Liver (tissue), 8 donors: ENCODE measurements at regions not wholly inside any gene's neighbourhood (a gene's known extent, or its start where the extent isn't known, plus 50 kb on each side); places are given as distances from the start of the nearest gene placed in this dataset.

Experiments used
- DNase-seq: peaks from one replicate; pipeline ENCODE4 v3.0.0-alpha.2; 2017; ENCODE audit warnings: low spot score
- H3K27ac ChIP-seq, 2 donors: one replicate each; pipeline ENCODE4 v1.7.0; 2013; ENCODE audit warnings: inconsistent platforms in 2 of 2, low read length in 2 of 2, control low read depth in 1 of 2, low read depth in 1 of 2, mild to moderate bottlenecking in 1 of 2
- H3K27me3 ChIP-seq, 4 donors: one replicate each; pipeline versions ENCODE4 v1.6.1 to v1.7.0; 2013; ENCODE audit warnings: low read length in 3 of 4, inconsistent platforms in 1 of 4, mild to moderate bottlenecking in 1 of 4, moderate library complexity in 1 of 4; ENCODE audit not compliant: control insufficient read depth in 4 of 4, insufficient read depth in 4 of 4
- H3K36me3 ChIP-seq, 4 donors: one replicate each; pipeline versions ENCODE4 v1.6.1 to v1.7.0; 2013; ENCODE audit warnings: low read length in 3 of 4, mild to moderate bottlenecking in 3 of 4, low read depth in 1 of 4, moderate library complexity in 1 of 4; ENCODE audit not compliant: control insufficient read depth in 4 of 4, insufficient read depth in 3 of 4
- H3K4me1 ChIP-seq, 4 donors: one replicate each; pipeline versions ENCODE4 v1.6.1 to v1.7.0; 2013; ENCODE audit warnings: low read length in 3 of 4, mild to moderate bottlenecking in 3 of 4, moderate library complexity in 1 of 4; ENCODE audit not compliant: control insufficient read depth in 4 of 4, insufficient read depth in 4 of 4
- H3K4me3 ChIP-seq, 3 donors: one replicate each; pipeline versions ENCODE4 v1.6.1 to v1.7.0; 2013; ENCODE audit warnings: low read length in 3 of 3, control low read depth in 1 of 3, low read depth in 1 of 3, mild to moderate bottlenecking in 1 of 3
- H3K9ac ChIP-seq, 2 donors: one replicate each; pipeline ENCODE4 v1.7.0; 2013; ENCODE audit warnings: low read length in 2 of 2, mild to moderate bottlenecking in 2 of 2, moderate library complexity in 2 of 2, control low read depth in 1 of 2, low read depth in 1 of 2
- H3K9me3 ChIP-seq, 4 donors: one replicate each; pipeline versions ENCODE4 v1.6.1 to v1.7.0; 2013; ENCODE audit warnings: low read length in 3 of 4; ENCODE audit not compliant: control insufficient read depth in 4 of 4
- EGR1 ChIP-seq, 2 donors: IDR thresholded peaks; 2 replicates each; pipeline ENCODE4 v1.6.1; 2016 to 2018; ENCODE audit warnings: antibody characterized with exemption in 2 of 2, low read depth in 2 of 2
- FOXA1 ChIP-seq: IDR thresholded peaks from 2 replicates; pipeline ENCODE4 v1.6.1; 2016; ENCODE audit warnings: antibody characterized with exemption
- FOXA2 ChIP-seq: IDR thresholded peaks from 2 replicates; pipeline ENCODE4 v1.6.1; 2016; ENCODE audit warnings: antibody characterized with exemption
- GABPA ChIP-seq, 2 donors: IDR thresholded peaks in 1 of 2; conservative IDR thresholded peaks in 1 of 2; 2 replicates each; pipeline ENCODE4 v1.6.1; 2016; ENCODE audit warnings: antibody characterized with exemption in 2 of 2, mild to moderate bottlenecking in 1 of 2, moderate library complexity in 1 of 2
- HNF4A ChIP-seq, 2 donors: conservative IDR thresholded peaks; 2 replicates each; pipeline ENCODE4 v1.6.1; 2016; ENCODE audit warnings: antibody characterized with exemption in 2 of 2, mild to moderate bottlenecking in 2 of 2
- HNF4G ChIP-seq: IDR thresholded peaks from 2 replicates; pipeline ENCODE4 v1.6.1; 2016; ENCODE audit warnings: antibody characterized with exemption
- JUND ChIP-seq, 2 donors: IDR thresholded peaks; 2 replicates each; pipeline ENCODE4 v1.6.1; 2016; ENCODE audit warnings: antibody characterized with exemption in 2 of 2
- NR2F2 ChIP-seq: IDR thresholded peaks from 2 replicates; pipeline ENCODE4 v1.6.1; 2016; ENCODE audit warnings: antibody characterized with exemption
- RAD21 ChIP-seq, 2 donors: IDR thresholded peaks; 2 replicates each; pipeline ENCODE4 v1.6.1; 2016; ENCODE audit warnings: antibody characterized with exemption in 2 of 2, mild to moderate bottlenecking in 2 of 2
- SP1 ChIP-seq: IDR thresholded peaks from 2 replicates; pipeline ENCODE4 v1.6.1; 2018; ENCODE audit warnings: antibody characterized with exemption, mild to moderate bottlenecking
- YY1 ChIP-seq: IDR thresholded peaks from 2 replicates; pipeline ENCODE4 v1.6.1; 2016; ENCODE audit warnings: antibody characterized with exemption, mild to moderate bottlenecking
- WGBS: extraction: QIAGEN DNeasy Blood & Tissue Kit; methylation state at CpG from one replicate; pipeline ENCODE4 v1.1.7; 2013; 5-methylcytosine and 5-hydroxymethylcytosine counted together
- TF ChIP-seq, protein P1 (sequence below): IDR thresholded peaks from 2 replicates; pipeline ENCODE4 v1.6.1; 2016; ENCODE audit warnings: antibody characterized with exemption, mild to moderate bottlenecking
- TF ChIP-seq, protein P2 (sequence below): fragments of 150-350 bp; IDR thresholded peaks from 2 replicates; pipeline ENCODE4 v1.5.1; 2017; ENCODE audit warnings: improper control_type of control experiment, low read depth, low read length; ENCODE audit not compliant: missing input control
- TF ChIP-seq, protein P3 (sequence below): IDR thresholded peaks from 2 replicates; pipeline ENCODE4 v1.6.1; 2016; ENCODE audit warnings: antibody characterized with exemption
- TF ChIP-seq, protein P4 (sequence below): IDR thresholded peaks from 2 replicates; pipeline ENCODE4 v1.6.1; 2016; ENCODE audit warnings: antibody characterized with exemption
- donor health status: healthy.
- donor health status: healthy.
- donor health status: healthy.
- donor health status: healthy.
- donor health status: healthy.

DNA sequence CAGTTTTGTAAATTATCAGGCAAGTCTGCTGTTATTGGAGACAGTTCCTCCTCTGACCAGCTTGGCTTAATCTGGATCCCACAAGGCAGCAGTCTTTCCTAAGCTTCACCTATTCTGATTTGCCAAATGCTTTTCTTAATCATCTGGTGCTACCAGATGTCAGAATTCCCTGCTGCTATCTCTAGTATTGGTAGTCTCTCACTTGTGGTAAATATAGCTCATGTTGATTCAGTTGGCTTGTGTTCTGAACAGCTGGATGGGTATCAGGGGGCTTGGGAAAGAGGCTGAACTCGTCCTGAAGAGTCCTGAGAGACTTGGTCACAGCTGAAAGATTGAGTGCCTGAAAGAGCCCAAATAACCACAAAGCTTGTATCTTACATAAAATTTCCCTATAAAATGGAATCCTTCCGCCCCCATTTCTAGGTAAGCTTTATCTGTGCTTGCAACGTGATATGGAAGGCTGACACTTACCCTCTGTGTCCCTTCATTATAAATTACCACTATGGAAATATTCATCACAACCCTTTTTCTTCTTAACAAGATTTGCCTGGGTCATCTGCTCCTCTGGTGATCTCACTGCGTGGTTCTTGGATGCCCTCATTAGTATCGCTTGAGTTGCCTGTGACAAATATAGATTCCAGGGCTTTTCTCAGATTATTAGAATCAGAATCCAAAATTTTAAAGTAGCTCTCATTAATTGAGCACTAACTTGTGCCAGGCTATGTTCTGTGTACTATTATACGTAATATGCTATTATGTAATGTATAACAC lies 104.1 kb upstream of the GPRIN3 start:
- H3K4me1 ChIP-seq: no peaks in the 10 kb centered on the region
- TF ChIP-seq GABPA (IDR thresholded peaks at IDR 0.05 in 1 of 2, conservative IDR thresholded peaks at IDR 0.05 in 1 of 2) (no peak), YY1 (no peak), NR2F2 (no peak), SP1 (no peak), HNF4G (no peak)
- no peak overlapping the region for H3K27ac ChIP-seq
- no peak overlapping the region for H3K9ac ChIP-seq
- no peak for DNase-seq
- H3K36me3 ChIP-seq: no peaks in the 10 kb centered on the region
- whole genome bisulfite sequencing: 79% methylated on average over 6 of the region's 6 CpGs
- H3K4me3 ChIP-seq: no peak overlapping the region
- H3K9me3 ChIP-seq: no peaks in the 10 kb centered on the region
- no peaks in the 10 kb centered on the region for H3K27me3 ChIP-seq

DNA sequence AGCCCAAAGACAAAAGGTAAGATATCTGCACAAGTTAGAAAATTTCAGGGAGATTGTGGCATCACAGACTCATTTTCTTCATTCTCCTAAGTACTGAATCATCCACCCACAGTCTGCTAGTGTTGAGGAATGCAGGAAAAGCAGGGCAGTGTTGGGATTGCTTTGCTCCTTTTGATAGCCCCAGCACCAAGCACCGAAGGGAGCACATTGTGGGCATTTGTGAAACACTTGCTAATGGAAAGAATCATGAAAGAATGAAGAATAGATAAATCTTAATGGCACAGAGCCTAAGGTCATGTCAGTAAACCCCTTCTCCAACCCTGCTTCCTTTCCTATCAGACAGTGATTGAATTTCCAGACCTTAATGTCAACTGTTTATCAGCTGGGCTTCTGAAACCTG lies 103.1 kb upstream of the GPRIN3 start:
- H3K36me3 ChIP-seq: no peaks in the 10 kb centered on the region
- no peaks in the 10 kb centered on the region for H3K4me1 ChIP-seq
- TF ChIP-seq EGR1 (IDR thresholded peaks at IDR 0.05; ENCODE audit: low read depth in 2 of 2) (no peak), GABPA (IDR thresholded peaks at IDR 0.05 in 1 of 2, conservative IDR thresholded peaks at IDR 0.05 in 1 of 2) (no peak), HNF4A (conservative IDR thresholded peaks at IDR 0.05) (no peak), RAD21 (IDR thresholded peaks at IDR 0.05) (no peak), JUND (IDR thresholded peaks at IDR 0.05) (no peak), FOXA1 (no peak), NR2F2 (no peak), YY1 (no peak), FOXA2 (no peak), HNF4G (no peak)
- TF ChIP-seq, protein P1, sequence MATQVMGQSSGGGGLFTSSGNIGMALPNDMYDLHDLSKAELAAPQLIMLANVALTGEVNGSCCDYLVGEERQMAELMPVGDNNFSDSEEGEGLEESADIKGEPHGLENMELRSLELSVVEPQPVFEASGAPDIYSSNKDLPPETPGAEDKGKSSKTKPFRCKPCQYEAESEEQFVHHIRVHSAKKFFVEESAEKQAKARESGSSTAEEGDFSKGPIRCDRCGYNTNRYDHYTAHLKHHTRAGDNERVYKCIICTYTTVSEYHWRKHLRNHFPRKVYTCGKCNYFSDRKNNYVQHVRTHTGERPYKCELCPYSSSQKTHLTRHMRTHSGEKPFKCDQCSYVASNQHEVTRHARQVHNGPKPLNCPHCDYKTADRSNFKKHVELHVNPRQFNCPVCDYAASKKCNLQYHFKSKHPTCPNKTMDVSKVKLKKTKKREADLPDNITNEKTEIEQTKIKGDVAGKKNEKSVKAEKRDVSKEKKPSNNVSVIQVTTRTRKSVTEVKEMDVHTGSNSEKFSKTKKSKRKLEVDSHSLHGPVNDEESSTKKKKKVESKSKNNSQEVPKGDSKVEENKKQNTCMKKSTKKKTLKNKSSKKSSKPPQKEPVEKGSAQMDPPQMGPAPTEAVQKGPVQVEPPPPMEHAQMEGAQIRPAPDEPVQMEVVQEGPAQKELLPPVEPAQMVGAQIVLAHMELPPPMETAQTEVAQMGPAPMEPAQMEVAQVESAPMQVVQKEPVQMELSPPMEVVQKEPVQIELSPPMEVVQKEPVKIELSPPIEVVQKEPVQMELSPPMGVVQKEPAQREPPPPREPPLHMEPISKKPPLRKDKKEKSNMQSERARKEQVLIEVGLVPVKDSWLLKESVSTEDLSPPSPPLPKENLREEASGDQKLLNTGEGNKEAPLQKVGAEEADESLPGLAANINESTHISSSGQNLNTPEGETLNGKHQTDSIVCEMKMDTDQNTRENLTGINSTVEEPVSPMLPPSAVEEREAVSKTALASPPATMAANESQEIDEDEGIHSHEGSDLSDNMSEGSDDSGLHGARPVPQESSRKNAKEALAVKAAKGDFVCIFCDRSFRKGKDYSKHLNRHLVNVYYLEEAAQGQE: no peak
- TF ChIP-seq, protein P2, sequence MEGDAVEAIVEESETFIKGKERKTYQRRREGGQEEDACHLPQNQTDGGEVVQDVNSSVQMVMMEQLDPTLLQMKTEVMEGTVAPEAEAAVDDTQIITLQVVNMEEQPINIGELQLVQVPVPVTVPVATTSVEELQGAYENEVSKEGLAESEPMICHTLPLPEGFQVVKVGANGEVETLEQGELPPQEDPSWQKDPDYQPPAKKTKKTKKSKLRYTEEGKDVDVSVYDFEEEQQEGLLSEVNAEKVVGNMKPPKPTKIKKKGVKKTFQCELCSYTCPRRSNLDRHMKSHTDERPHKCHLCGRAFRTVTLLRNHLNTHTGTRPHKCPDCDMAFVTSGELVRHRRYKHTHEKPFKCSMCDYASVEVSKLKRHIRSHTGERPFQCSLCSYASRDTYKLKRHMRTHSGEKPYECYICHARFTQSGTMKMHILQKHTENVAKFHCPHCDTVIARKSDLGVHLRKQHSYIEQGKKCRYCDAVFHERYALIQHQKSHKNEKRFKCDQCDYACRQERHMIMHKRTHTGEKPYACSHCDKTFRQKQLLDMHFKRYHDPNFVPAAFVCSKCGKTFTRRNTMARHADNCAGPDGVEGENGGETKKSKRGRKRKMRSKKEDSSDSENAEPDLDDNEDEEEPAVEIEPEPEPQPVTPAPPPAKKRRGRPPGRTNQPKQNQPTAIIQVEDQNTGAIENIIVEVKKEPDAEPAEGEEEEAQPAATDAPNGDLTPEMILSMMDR: no peak
- TF ChIP-seq, protein P3, sequence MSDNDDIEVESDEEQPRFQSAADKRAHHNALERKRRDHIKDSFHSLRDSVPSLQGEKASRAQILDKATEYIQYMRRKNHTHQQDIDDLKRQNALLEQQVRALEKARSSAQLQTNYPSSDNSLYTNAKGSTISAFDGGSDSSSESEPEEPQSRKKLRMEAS: no peak
- TF ChIP-seq, protein P4, sequence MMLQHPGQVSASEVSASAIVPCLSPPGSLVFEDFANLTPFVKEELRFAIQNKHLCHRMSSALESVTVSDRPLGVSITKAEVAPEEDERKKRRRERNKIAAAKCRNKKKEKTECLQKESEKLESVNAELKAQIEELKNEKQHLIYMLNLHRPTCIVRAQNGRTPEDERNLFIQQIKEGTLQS: no peak
- H3K4me3 ChIP-seq: no peak overlapping the region
- no peak for DNase-seq
- no peak overlapping the region for H3K9ac ChIP-seq
- H3K27me3 ChIP-seq: no peaks in the 10 kb centered on the region
- 40% methylated on average over 1 of the region's 1 CpG for WGBS
- no peaks in the 10 kb centered on the region for H3K9me3 ChIP-seq
- H3K27ac ChIP-seq: no peak overlapping the region
